ENCODE measurements at regions not wholly inside any gene's neighbourhood (a gene's known extent, or its start where the extent isn't known, plus 50 kb on each side); places are given as distances from the start of the nearest gene placed in this dataset.
"Not testable (repeated sequence)": the region's sequence is repeated elsewhere in the genome, so short reads cannot be mapped to it uniquely, and the experiment has no call there.

DNA sequence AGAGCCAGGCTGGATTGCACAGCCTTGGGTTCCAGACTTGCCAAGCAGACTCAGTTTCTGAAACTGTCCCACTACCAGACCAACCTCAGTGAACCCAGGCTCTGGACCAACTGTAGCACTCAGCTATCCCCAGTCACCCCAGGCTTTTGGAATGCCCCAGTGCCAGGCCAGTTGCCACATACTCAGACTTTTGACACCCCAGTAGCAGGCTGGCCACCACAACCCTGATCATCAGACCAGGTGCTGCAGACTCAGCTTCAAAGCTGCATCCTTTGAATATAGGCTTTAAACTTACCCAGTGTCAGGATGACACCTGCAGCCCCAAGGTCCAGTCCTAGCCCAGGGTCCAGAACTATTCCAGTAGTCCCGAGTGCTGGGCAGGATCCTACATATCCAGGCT is 1389.9 kb downstream of the ARAP2 start:
- no peak for DNase-seq (ENCODE audit: low spot score)
- intact Hi-C loops (cut with DNase I), result no loop called here

DNA sequence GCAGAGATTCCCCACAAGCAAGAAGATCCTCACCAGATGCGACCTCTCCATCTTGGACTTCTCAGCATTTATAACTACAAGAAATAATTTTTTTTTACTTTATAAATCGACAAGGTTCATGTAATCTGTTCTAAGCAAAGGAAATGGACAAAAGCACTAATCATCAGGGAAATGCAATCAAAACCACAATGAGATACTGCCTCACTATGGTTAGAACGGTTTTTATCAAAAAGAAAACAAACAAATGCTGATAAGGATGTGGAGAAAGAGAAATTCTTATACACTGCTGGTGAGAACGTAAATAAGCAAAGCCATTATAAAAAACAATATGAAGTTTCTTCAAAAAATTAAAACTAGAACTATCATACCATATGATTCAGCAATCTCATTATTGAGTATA is 1382.6 kb downstream of the ARAP2 start:
- DNase-seq (ENCODE audit: low spot score), result no peak
- intact Hi-C loops (cut with DNase I), result no loop called here

DNA sequence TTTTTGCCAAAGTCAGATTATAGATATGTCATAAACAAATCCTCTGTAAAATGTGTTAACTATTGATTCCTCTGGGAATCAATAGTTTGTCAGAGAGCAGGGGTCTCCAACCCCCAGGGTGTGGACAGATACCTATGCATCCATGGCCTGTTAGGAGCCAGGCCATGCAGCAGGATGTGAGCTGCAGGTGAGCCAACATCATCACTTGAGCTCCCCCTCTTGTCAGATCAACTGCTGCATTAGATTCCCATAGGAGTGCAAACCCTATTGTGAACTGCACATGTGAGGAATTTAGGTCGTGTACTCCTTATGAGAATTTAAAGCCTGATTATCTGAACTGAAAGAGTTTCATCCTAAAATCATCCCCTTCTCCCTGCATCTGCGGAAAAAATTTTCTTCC is 1365.4 kb downstream of the ARAP2 start:
- DNase-seq (ENCODE audit: low spot score), result no peak
- intact Hi-C loops (cut with DNase I), result no loop called here

DNA sequence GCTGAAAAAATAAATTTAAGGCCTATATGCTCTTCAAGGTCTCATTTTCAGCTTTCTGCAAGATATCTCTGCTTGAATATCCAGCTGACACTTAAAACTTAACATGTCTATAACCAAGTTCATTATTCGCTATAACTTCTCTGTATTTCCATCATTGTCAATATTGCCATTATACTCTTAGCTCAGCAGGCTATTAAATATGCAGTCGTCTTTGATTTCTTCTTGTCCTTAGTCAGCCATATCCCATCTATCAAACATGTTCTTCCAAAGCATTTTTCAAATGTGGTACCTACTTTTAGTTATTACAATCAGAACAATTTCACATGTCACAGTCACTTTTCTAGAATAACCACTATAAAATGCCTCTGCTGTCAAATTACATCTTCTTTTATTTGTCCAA is 1364.1 kb downstream of the ARAP2 start:
- no peak for DNase-seq (ENCODE audit: low spot score)
- intact Hi-C loops (cut with DNase I), result no loop called here

DNA sequence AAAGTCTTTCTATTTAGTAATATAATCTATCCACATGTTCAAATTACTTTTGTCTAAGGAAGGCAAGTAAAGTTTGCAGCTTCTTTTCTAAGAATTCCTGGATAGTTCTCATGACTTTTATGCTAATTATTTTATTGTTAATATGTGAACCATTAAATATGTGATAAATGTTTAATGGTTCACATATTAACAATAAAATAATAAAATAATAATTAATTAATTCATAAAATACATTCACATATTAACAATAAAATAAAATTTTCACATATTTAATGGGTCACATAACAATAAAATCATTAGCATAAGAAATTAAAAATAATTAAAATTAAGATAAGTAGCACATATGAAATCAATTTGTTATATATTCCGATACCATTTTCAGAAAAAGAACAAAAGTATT is 1352.4 kb downstream of the ARAP2 start:
- intact Hi-C loops (cut with DNase I), result no loop called here
- no peak for DNase-seq (ENCODE audit: low spot score)

DNA sequence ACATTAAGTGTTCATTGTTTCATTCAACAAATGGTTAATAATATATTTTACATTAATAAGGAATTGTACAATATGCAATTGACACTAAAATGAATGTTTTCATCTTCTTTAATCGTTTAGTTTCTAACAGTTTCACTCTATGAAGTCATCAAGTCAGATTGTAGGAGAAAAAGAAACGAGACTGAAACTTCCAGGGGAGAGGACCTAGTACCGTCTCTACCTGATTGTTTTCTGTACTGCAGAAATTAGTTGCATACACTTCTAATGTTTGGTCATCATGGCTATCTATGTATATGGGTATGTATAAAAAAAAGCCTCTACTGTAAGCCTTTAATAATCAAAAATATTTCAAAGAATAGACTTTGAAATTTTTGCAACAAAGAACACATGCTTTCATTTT is 1350.9 kb downstream of the ARAP2 start:
- DNase-seq (ENCODE audit: low spot score), result no peak

DNA sequence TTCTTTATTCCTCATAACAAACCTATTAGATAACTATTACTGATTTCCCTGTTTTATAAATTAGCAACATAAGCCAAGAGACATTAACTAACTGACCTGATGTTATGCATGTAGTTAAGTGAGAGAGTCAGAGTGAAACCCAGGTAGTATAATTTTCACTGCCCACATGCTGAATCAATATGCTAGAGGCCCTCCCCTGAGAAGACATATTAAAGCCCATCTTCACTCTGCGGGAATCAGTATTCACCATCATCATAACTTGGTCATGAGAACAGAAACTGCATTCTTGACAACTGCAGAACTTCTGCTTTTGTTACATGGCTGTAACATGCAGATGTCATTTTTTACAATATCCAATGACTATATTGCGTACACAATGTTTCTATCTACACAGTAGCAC is 1324.3 kb downstream of the ARAP2 start:
- intact Hi-C loops (cut with DNase I), result no loop called here
- no peak for DNase-seq (ENCODE audit: low spot score)

More for the DNA sequence above, 1350.9 kb downstream of the ARAP2 start:
- intact Hi-C loops (cut with DNase I), result no loop called here

DNA sequence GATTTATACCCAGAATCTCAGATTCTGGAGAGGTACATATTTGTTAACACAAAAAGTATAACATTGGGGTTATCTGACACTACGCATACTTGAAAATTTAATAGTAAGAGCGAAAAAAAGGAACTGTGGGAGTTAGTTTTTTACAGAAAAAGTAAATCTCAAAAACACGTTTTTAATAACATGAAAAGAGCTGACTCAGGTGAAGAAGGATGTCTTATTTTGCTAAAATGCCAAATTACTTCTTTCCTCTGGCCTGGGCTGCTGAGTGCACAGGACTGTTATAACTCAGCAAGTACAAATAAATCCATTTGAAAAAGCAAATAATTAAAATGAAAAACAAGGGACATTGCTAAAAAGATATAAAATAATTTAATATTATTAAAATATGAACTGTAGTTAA is 1322.9 kb downstream of the ARAP2 start:
- DNase-seq (ENCODE audit: low spot score), result no peak
- intact Hi-C loops (cut with DNase I), result no loop called here

DNA sequence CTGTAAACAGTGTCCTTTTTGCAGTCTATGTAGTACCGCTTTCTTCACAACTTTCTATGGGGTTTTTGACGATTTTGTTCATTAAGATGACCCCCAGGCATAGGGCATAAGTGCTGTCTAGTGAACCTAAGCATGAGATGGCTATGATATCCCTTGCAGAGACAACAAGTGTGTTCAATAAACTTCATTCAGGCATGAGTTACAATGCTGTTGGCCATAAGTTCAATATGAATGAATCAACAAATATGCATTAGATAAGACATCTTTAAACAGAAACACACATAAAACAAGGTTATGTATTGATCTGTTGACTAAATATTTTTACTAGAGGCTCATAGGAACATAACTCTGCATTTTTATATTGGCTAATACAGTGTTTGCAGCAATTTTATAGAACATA is 1322.0 kb downstream of the ARAP2 start:
- DNase-seq (ENCODE audit: low spot score), result no peak
- intact Hi-C loops (cut with DNase I), result no loop called here

DNA sequence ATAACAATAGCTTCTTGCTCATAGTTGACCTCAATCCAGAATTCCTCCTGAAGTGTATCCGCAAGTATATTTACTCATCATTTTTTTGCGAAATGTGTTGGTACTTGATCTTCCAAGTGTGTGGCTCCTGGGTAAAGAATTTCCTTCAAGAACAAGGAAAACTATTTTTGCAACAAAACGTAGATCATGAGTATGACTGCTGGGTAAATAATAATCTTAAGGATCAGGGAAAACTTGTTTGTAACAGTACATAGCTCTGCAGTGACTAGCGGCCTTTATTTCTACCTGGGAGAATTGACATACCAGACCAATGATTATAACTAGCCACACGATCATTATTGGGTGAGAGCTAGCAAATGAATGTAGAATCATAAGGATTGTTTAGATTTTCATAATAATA is 1311.7 kb downstream of the ARAP2 start:
- intact Hi-C loops (cut with DNase I), result no loop called here
- DNase-seq (ENCODE audit: low spot score), result no peak

DNA sequence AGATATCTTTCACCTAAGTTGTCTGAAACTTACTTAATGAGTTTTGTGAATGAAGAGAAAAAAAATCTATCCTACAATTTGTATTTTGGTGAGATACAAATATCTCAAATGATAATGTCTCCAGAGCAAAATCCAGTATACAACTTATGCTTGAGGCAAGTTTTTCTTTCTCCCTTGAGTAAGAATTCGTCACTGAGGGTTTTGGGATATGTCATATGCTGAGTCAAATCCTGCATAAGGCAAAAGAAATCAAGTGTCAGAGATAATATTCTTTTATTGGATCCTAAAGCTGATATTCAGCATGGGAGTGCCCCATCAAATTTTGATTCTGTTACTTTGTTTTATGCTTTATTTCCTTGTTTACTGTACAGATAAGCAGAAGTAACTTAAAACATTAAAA is 1308.6 kb downstream of the ARAP2 start:
- no peak for DNase-seq (ENCODE audit: low spot score)
- intact Hi-C loops (cut with DNase I), result no loop called here

DNA sequence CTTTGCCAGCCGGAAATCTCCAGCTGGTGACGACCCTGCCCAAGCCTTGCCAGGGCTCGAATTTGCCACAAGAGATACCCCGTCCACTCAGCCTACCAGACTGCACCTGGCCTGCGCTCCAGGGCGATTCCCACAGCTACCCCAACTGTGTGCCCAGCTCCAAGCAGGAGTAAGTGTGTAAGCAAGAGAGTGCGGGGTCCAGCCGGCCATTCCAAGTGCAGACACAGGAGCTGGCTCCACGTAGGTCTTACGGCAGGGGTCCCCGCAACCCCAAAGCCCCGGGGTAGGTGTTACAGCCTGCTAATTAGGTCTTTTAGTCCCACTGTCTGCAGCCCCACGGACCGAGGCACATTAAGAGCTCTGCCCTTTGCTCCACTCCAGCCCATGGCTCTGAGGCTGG is 1305.2 kb downstream of the ARAP2 start:
- intact Hi-C loops (cut with DNase I), result no loop called here
- DNase-seq (ENCODE audit: low spot score), result peak; percentile 71

DNA sequence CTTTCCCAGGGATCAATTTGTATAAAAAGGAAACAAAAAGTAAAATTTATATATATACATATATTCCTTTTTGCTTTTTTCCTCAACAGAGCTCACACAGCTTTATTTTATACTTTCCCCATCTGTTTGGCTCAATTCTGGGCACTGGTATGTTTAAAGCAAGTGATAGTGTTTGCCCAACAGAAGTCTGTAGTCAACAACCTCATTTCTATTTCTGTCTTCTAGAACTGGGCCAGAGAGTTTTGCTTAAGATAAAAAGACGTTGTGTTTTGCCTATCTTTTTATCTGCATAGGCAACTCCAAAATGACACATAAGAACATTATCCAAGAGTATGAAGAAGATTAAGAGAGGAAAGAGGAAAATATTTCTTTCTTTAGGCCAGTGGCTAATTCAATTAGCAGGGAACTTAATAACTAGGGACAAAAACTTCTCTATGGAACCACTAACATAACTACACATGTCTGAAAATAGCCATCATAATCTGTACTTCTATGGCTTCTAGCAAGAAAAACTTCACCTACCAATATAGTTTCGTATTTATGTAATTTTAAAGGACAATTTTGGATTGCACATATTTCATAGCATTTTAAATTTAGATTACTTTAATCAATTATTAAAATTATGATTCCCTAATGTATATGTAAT is 1300.5 kb downstream of the ARAP2 start:
- intact Hi-C loops (cut with DNase I), result no loop called here
- no peak for DNase-seq (ENCODE audit: low spot score)

DNA sequence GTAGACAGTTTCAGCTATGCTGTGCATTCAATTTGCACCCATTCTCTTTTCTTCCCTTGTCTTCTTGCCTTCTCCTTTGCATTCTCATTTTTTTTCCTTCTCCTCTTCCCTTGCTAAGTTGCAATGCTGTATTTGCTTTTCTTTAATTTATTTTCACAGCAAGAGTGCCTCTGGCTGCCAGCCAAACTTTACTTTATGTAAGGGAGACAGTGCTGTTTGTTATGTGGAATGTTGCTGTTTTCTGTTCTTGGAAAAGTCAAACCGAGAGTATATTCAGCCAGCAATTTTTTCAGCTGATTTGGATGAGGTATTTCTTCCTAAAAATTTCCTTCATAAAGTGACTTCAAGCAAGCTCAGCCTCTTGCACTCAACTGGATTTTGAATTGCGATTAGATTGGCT is 1293.4 kb downstream of the ARAP2 start:
- no peak for DNase-seq (ENCODE audit: low spot score)
- intact Hi-C loops (cut with DNase I), result no loop called here

DNA sequence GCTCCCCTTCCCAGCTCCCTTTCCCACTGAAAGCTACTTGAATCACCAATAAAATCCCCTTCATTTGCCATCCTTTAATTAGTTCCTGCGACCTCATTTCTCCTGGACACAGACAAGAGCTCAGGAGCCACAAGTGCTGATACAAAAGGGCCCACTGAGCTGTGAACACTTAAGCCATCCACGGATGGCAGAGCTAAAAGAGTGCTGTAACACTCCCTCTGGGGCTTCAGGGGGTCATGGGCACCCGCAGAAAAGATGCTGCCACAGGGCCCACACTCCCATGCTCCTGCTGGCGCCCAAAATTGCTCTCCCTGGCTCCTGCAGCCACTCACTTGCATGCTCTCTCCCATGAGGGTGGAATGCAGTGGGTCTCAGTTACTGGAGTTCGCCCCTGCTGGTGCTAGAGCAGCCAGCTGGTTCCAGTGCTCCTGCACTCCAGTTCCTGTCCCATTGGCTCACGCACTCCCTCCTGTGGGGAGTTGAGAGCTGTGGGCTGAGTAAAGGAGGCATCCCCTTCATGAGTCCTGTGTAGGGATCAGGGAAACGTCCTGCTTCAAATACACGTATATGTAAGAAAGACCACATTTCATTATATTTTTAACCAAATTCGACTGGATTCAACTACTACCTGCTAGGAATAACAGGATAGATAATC is 1291.0 kb downstream of the ARAP2 start:
- no peak for DNase-seq (ENCODE audit: low spot score)
- intact Hi-C loops (cut with DNase I), result no loop called here

DNA sequence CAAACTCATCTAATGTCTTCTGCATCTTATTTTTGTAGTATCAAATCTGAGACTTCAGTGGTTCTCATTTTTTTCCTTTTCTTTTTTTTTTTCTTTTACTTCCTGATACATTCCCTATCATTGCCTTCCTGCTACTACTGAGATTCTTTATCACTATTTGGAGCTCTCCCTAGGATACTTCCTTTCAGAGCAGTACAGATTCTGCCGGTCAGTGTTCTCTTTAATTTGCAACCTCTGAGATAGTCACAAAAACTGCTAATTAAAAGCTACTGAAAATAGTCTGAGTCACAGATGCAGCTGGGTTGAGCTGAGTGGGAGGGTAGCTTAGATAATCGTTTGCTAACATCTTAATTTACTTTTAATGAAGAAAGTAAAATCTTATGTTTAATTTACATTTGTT is 1279.7 kb downstream of the ARAP2 start:
- intact Hi-C loops (cut with DNase I), result no loop called here
- DNase-seq (ENCODE audit: low spot score), result no peak

DNA sequence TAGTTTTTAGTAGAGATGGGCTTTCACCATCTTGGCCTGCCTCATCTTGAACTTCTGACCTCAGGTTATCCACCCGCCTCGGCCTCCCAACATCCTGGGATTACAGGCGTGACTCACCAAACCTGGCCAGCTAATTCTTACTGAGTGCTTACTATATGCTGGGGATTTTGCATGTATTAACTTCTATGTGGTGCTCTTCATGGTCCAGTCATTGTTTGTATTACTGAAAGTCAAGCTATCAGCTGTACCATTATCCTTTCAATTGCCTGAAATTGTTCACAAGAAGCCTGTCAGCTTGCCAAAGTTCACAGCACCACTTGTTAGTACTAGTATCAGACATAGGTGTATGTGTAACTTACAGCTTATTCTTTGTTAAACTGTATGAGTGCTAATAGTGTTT is 1272.1 kb downstream of the ARAP2 start:
- no peak for DNase-seq (ENCODE audit: low spot score)
- intact Hi-C loops (cut with DNase I), result no loop called here

DNA sequence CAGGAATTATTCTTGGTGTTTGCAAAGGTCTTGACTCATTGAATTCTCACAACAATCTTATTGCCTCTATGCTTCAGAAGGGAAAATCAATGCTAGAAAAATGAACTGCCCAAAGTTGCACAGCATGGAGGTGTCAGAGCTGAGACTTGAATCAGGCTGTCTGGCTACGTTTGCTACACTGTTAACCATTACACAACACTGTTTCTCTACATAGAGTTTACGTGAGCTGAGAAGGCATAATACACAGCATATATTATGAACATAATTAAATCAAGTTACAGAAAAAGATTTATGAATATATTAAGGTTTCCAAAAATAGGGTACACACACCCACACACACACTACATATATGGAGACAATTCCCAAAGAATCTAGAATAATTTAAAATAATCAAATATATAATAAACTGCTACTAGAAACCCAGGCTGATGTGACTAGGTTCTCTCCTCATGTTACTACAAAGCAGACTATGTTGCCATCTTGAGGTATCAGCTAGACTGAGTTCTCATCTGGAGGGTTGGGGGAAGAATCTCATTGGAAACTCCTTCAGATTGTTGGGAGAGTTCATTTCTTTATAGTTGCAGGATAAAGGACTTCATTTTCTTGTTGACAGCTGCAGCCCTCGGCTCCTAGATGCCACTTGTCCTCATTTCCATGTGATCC is 1270.5 kb downstream of the ARAP2 start:
- intact Hi-C loops (cut with DNase I), result no loop called here
- DNase-seq (ENCODE audit: low spot score), result no peak

DNA sequence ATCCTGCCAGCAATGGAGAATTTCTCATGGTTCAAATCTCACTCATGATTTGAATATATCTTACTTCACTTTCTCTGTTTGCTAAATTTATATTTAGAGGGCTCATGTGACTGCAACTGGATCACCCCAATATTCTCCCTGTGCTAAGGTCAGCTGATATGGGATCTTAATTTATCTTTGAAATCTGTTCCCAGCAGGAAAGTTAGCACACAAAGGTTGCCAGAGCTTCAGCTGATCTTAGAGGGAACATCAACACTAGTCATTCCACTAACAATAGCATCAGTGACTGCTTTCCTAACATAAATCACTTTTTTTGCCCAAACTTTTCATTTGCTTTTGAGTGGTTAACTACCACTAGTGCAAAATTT is 1270.0 kb downstream of the ARAP2 start:
- DNase-seq (ENCODE audit: low spot score), result no peak
- intact Hi-C loops (cut with DNase I), result no loop called here

DNA sequence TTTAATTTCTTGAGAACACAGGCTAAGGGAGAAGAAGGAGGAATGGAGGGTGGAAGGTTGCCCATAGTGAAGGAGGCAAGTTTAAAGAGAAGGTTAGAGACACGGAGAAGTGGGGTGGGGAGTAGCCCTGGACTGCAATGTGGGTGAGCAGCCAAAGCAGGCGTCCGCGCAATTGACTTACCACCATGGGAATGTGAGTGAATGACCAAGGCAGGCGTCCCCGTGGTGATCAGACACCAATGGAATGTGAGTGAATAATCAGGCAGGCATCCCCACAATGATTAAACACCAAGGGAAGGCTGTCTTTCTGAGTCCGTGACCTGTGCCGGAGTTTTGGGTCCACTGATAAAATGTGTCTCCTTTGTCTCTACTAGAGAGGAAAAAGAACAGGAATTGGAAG is 1223.1 kb downstream of the ARAP2 start:
- DNase-seq (ENCODE audit: low spot score); intact Hi-C loops (cut with DNase I): not testable (repeated sequence)

DNA sequence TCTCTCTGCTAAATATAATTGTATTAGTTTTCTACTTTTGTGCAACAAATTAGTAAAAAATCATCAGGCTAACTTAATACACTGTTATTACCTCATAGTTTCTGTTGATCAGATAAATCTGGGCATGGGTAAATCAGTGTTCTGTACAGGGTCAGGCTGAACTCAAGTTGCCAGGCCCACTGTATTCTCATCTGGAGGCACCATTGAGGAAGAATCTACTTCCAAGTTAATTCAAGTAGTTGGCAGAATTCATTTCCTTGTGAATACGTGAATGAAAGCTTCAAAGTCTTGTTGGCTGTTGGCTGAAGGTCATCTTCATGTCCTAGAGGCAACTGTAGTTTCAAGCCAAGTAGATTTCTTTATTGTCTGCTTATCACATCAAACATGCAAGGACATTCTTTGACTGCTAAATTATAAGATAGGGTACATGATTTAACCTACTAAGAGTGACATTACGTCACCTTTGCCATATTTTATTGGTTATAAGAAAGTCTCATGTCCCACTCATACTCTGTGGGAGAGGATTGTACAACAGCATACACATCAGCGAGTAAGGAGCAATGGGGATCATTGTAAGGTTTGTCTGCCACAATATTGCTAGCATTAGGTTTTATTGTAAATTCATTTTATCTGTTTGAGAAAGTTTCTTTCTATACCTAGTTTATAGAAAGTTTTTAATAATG is 1219.0 kb downstream of the ARAP2 start:
- DNase-seq (ENCODE audit: low spot score), result no peak
- intact Hi-C loops (cut with DNase I), result no loop called here
